GM08714 (cell line): ENCODE measurements at regions not wholly inside any gene's neighbourhood (a gene's known extent, or its start where the extent isn't known, plus 50 kb on each side); places are given as distances from the start of the nearest gene placed in this dataset.
"Not testable (repeated sequence)": the region's sequence is repeated elsewhere in the genome, so short reads cannot be mapped to it uniquely, and the experiment has no call there.

Source experiments
- H3K4me3 ChIP-seq: fragments of 200-500 bp; sonication (Bioruptor generic); 2 replicates; pipeline ENCODE4 v1.5.1; 2014; ENCODE audit warnings: mild to moderate bottlenecking, low read length, inconsistent platforms
- ZNF274 ChIP-seq: IDR thresholded peaks from 2 replicates; pipeline ENCODE4 v1.6.1; 2012; ENCODE audit warnings: mild to moderate bottlenecking, low read depth, low read length

GRCh38 chr11:79512706-79513469 lies 72.1 kb upstream of the TENM4 start:
- TF ChIP-seq ZNF274: no peak
- H3K4me3 ChIP-seq: no peak overlapping the region

GRCh38 chr11:79510960-79511359 lies 70.1 kb upstream of the TENM4 start:
- H3K4me3 ChIP-seq: no peak overlapping the region
- no peak for TF ChIP-seq ZNF274

GRCh38 chr11:79508461-79508860 lies 67.6 kb upstream of the TENM4 start:
- no peak for TF ChIP-seq ZNF274
- no peak overlapping the region for H3K4me3 ChIP-seq

GRCh38 chr11:79507706-79508105 lies 66.9 kb upstream of the TENM4 start:
- TF ChIP-seq ZNF274: no peak
- H3K4me3 ChIP-seq: no peak overlapping the region

GRCh38 chr11:79506734-79507344 lies 66.0 kb upstream of the TENM4 start:
- H3K4me3 ChIP-seq: no peak overlapping the region
- no peak for TF ChIP-seq ZNF274

GRCh38 chr11:79506124-79506523 lies 65.3 kb upstream of the TENM4 start:
- TF ChIP-seq ZNF274: no peak
- no peak overlapping the region for H3K4me3 ChIP-seq

- H3K4me3 ChIP-seq: no peak overlapping the region
- TF ChIP-seq ZNF274: no peak
These were observed 62.2 kb upstream of the TENM4 start for GRCh38 chr11:79503028-79503427.

- no peak for TF ChIP-seq ZNF274
- H3K4me3 ChIP-seq: no peak overlapping the region
These were observed 60.9 kb upstream of the TENM4 start for GRCh38 chr11:79501707-79502106.

GRCh38 chr11:79499929-79500328 lies 59.1 kb upstream of the TENM4 start:
- H3K4me3 ChIP-seq: not testable (repeated sequence)

GRCh38 chr11:79498667-79499066 lies 57.8 kb upstream of the TENM4 start:
- no peak overlapping the region for H3K4me3 ChIP-seq
- TF ChIP-seq ZNF274: no peak

GRCh38 chr11:79493555-79494171 lies 52.8 kb upstream of the TENM4 start:
- no peak for TF ChIP-seq ZNF274
- H3K4me3 ChIP-seq: no peak overlapping the region

GRCh38 chr11:79492008-79492407 lies 51.2 kb upstream of the TENM4 start:
- no peak for TF ChIP-seq ZNF274
- no peak overlapping the region for H3K4me3 ChIP-seq
